ES-I3 (cell line): ENCODE measurements at regions not wholly inside any gene's neighbourhood (a gene's known extent, or its start where the extent isn't known, plus 50 kb on each side); places are given as distances from the start of the nearest gene placed in this dataset.
"Not testable (repeated sequence)": the region's sequence is repeated elsewhere in the genome, so short reads cannot be mapped to it uniquely, and the experiment has no call there.

Experiments used
- H3K36me3 ChIP-seq: 2 replicates; pipeline ENCODE4 v1.6.1; 2013; ENCODE audit warnings: mild to moderate bottlenecking, low read length, control low read depth, moderate library complexity; ENCODE audit not compliant: insufficient read depth
- H3K4me1 ChIP-seq: 2 replicates; pipeline ENCODE4 v1.6.1; 2013; ENCODE audit warnings: mild to moderate bottlenecking, control low read depth, low read length; ENCODE audit not compliant: insufficient read depth
- H3K9ac ChIP-seq: 2 replicates; pipeline ENCODE4 v1.6.1; 2013; ENCODE audit warnings: low read depth, mild to moderate bottlenecking, low read length, moderate library complexity
- H3K9me3 ChIP-seq: 2 replicates; pipeline ENCODE4 v1.6.1; 2013; ENCODE audit warnings: mild to moderate bottlenecking, low read length, moderate library complexity; ENCODE audit not compliant: control insufficient read depth, insufficient read depth

DNA sequence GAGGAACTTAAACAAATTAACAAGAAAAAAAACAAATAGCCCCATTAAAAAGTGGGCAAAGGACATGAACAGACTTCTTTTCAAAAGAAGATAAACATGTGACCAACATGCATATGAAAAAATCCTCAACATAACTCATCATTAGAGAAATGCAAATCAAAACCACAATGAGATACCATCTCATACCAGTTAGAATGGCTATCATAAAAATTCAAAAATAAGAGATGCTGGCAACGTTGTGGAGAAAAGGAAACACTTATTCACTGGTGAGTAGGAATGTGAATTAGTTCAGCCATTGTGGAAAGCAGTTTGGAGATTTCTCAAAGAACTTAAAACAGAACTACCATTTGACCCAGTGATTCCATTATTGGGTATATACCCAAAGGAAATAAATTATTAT lies 189.1 kb upstream of the TMEM106B start:
- not testable (repeated sequence) for H3K9me3 ChIP-seq, H3K9ac ChIP-seq, H3K4me1 ChIP-seq, H3K36me3 ChIP-seq

DNA sequence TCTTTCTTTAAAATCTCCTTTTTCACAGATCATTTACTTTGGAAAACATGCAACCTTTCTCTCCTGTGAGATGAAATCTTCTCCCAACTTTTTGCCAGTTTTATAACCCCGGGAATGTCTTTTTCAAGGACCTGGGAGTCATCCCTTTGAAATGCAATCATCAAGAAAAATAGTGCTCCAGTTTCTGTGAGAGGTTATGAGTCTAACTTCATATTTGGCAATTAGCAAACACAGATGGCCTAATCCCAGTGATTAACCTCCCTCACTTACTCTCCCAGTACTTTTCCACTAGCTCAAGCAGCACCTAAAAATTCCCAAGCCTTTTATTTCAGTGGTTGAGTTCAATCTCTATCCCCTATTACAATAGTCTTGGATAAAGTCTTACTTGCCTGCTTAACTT lies 185.8 kb upstream of the TMEM106B start:
- H3K9ac ChIP-seq = no peak overlapping the region
- no peaks in the 10 kb centered on the region for H3K9me3 ChIP-seq
- H3K36me3 ChIP-seq = no peaks in the 10 kb centered on the region
- peaks cover 6% of the 10 kb centered on the region for H3K4me1 ChIP-seq

DNA sequence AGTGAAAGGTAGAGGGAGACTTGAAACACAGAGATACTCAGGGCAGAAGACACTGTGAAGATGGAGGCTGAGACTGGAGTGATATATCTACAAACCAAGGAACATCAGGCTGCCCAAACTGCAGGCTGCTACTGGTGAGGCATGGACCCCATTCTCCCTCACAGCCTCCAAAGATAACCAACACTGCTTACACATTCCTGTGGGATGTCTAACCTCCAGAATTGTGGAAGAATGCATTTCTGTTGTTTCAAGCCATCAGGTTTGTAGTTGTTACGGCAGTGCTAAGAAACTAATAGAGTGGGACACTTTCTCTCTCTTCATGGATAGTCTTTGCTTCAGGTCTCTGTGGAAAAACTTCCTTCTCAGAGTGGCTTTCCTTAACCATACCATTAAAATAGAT lies 182.6 kb upstream of the TMEM106B start:
- Histone ChIP-seq H3K36me3 (no peaks in the 10 kb centered on the region), H3K9ac (no peak overlapping the region), H3K9me3 (no peaks in the 10 kb centered on the region), H3K4me1 (peaks cover 26% of the 10 kb centered on the region)

DNA sequence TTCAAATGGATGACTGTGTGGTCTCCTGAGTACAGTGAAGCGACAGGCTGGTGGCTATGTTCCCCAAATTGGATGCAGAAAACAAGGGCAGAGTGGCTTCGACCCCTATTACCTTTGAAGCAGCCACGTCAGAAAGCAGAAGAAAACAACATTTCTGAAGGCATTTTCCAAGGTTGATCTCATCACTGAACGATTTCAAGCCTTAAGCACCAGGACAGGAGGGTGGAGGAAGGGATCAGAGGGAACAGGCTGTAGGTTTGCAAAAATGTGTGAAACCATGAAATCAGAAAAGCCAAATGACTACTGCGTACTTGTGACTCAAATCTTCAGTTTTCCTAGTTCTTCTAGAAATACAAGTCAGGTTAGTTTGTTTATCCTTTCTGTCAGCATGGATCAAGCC lies 181.0 kb upstream of the TMEM106B start:
- Histone ChIP-seq H3K36me3 (no peaks in the 10 kb centered on the region), H3K9ac (no peak overlapping the region), H3K9me3 (no peaks in the 10 kb centered on the region)

DNA sequence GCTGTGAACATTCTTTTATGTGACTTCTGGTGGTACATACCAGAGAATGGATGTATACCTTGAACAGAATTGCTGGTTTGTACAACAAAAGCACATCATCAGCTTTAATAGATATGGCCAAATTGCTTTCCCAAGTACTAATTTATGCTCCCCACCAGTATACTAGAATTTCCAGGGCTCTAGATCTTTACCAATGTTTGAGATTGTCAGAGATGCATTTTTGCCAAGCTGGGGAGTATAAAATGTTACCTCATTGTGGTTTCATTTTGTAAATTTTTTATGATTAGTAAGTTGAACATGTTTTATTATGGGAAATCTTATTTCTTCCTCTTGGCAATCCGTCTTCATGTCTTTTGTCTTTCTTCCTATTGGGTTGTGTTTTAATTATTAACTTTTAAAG lies 179.9 kb upstream of the TMEM106B start:
- H3K36me3 ChIP-seq = no peaks in the 10 kb centered on the region
- no peaks in the 10 kb centered on the region for H3K9me3 ChIP-seq
- peaks cover 26% of the 10 kb centered on the region for H3K4me1 ChIP-seq
- no peak overlapping the region for H3K9ac ChIP-seq

More for the DNA sequence above, 181.0 kb upstream of the TMEM106B start:
- H3K4me1 ChIP-seq = peaks cover 26% of the 10 kb centered on the region

DNA sequence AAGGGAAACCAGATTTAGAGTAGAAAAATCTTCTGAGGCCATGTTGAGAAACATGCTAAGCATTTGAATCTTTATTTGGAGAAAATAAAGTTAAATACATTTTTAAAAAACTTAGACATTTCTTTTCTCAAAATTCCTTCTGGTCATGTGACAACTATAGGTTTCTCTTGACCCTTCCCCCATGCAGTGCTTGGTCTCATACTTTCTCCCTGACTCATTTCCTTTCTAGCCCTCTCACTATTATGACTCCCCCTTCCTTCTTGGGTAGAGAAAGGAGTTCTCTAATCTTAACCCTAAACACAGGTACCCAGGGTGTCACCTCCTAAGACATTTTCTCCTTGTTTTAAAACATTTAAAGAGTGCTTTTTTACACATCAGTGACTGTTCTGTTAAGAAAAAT lies 179.5 kb upstream of the TMEM106B start:
- Histone ChIP-seq H3K9ac (no peak overlapping the region), H3K4me1 (peaks cover 26% of the 10 kb centered on the region), H3K36me3 (no peaks in the 10 kb centered on the region), H3K9me3 (no peaks in the 10 kb centered on the region)

DNA sequence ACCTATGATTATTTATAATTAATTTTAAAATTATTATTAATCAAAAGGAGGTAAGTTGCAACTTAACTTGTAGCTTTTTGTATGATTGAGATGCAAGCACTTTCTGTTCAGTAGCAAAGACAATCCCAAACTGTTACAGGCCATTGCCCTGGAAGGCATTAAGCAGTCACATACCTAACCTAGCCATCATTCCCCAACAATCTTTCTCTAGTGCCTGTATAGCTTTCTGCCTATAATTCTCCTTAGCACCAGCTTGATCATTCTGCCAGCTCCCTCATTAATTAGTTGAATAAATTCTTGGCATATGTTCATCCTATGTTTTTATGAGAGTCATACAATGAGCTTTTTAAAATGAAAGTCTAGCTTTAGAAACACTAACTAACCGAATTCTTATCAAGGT lies 178.9 kb upstream of the TMEM106B start:
- Histone ChIP-seq H3K4me1 (peaks cover 26% of the 10 kb centered on the region), H3K9me3 (no peaks in the 10 kb centered on the region), H3K9ac (no peak overlapping the region), H3K36me3 (no peaks in the 10 kb centered on the region)

DNA sequence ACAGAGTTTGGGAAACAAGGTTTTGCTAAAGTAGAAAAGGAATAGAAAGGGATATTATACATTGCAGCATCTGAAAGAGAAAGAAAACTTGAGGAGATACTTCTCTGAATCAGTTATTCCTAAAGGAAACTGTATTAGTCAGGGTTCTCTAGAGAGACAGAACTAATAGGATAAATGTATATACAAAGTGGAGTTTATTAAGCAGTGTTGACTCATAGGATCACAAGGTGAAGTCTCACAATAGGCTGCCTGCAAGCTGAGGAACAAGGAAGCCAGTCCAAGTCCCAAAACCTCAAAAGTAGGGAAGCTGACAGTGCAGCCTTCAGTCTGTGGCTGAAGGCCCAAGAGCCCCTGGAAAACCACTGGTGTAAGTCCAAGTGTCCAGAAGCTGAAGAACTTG lies 167.6 kb upstream of the TMEM106B start:
- H3K9ac ChIP-seq, H3K36me3 ChIP-seq, H3K9me3 ChIP-seq, H3K4me1 ChIP-seq: not testable (repeated sequence)

DNA sequence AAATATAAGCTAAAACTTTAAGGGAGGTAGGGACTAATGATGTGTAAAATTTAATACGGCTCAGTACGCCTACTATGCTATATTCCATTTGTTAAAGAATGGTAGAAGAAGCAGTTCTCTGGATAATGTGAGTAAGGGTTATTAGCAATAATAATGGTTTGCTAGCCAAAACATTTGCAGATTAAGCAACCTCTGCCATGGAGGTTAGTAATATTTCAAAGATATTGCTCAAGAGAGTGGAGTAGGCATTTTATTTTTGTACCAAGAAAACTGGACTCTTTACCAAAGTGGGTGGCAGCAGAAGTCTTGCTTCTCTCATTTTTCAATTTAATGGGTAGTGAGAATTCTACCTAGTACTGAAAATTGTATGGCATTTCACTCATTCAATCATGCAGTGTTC lies 158.9 kb upstream of the TMEM106B start:
- H3K9me3 ChIP-seq = peaks cover 20% of the 10 kb centered on the region; the same call in 1 of the 2 replicates
- H3K36me3 ChIP-seq = no peaks in the 10 kb centered on the region; the same call in 1 of the 2 replicates
- peaks cover 3% of the 10 kb centered on the region; the same call in 1 of the 2 replicates for H3K4me1 ChIP-seq
- no peak overlapping the region for H3K9ac ChIP-seq

DNA sequence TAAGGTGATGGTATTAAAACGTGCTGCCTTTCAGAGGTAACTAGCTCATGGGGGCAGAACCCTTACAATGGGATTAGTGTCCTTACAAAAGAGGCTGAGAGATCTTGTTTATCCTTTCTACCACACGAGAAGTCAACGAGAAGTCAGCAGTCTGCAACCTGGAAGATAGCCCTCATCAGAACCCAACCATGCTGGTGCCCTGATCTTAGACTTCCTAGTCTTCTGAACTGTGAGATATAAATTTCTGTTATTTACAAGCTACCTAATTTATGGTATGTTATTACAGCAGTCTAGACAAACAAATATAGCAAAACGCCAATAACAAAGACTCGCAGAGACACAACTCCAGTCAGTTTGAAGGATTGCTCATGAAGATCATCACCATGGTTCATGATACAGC lies 157.5 kb upstream of the TMEM106B start:
- peaks cover 21% of the 10 kb centered on the region; the same call in 1 of the 2 replicates for H3K9me3 ChIP-seq

DNA sequence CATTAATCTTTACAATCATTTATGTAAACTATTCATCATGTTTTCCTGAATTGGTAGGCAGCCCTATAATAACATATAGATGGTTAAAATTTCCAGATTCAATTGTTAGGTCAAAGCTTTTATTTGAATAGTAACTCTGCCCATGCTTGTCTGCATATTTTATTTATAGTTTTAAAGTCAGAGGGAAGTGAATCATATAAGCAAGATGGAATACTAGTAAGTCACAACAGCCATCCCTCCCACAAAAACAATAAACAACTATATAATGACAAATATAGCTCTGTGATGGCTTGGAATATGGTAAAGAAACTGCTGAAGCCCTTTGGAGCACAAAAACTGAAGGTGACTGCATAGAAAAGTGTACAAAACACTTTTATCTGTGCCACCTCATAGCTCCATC lies 156.3 kb upstream of the TMEM106B start:
- Histone ChIP-seq H3K4me1 (no peaks in the 10 kb centered on the region), H3K9ac (no peak overlapping the region), H3K36me3 (no peaks in the 10 kb centered on the region; the same call in 1 of the 2 replicates), H3K9me3 (peaks cover 21% of the 10 kb centered on the region; the same call in 1 of the 2 replicates)

More for the DNA sequence above, 157.5 kb upstream of the TMEM106B start:
- Histone ChIP-seq H3K4me1 (no peaks in the 10 kb centered on the region), H3K9ac (no peak overlapping the region), H3K36me3 (no peaks in the 10 kb centered on the region; the same call in 1 of the 2 replicates)

DNA sequence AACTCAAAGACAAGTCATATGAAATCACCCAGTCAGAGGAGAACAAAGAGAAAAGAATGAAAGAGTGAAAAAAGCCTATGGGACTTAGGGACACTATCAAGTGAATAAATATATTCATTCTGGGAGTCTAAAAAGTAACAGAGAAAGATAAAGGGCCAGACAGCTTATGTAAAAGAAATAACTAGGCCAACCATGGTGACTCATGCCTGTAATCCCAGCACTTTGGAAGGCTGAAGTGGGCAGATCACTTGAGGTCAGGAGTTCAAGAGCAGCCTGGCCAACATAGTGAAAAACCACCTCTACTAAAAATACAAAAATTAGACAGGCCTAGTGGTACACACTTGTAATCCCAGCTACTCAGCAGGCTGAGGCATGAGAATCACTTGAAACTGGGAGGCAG lies 154.7 kb upstream of the TMEM106B start:
- Histone ChIP-seq H3K4me1 (no peaks in the 10 kb centered on the region), H3K36me3 (no peaks in the 10 kb centered on the region; the same call in 1 of the 2 replicates), H3K9ac (no peak overlapping the region), H3K9me3 (peaks cover 21% of the 10 kb centered on the region; the same call in 1 of the 2 replicates)

DNA sequence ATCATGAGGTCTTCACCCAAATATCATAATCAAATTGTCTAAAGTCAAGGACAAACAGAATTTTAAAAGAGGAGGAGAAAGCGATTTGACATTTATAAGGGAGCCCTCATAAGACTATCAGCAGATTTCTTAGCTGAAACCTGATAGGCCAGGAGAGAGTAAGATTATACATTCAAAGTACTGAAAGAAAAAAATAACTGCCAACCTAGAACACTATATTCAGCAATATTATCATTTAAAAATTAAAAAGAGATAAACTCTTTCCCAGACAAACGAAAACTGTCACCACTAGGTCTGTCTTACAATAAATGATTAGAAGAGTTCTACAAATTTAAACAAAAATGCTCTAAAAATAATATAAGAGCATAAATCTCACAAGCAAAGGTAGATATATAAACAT lies 154.1 kb upstream of the TMEM106B start:
- no peaks in the 10 kb centered on the region; the same call in 1 of the 2 replicates for H3K36me3 ChIP-seq
- H3K9me3 ChIP-seq = peaks cover 20% of the 10 kb centered on the region; the same call in 1 of the 2 replicates
- no peaks in the 10 kb centered on the region for H3K4me1 ChIP-seq
- no peak overlapping the region for H3K9ac ChIP-seq

DNA sequence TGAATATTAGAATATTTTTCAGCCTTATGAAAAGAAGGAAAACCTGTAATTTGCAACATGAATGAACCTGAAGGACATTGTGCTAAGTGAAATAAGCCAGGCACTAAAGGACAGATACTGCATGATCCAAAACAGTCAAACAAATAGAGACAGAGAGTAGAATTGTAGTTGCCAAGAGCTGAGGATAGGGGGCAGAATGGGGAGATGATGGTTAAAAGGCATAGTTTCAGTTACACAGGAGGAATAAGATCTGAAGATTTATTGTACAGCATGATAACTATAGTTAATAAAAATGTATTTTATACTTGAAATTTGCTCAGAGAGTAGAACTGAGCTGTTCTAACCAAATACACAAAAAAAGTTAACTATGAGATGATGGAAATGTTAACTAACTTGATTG lies 149.0 kb upstream of the TMEM106B start:
- 0 out of 2 replicates have a peak, but pooled peaks cover 2% of the 10 kb centered on the region for H3K9me3 ChIP-seq
- no peak overlapping the region for H3K9ac ChIP-seq
- no peaks in the 10 kb centered on the region for H3K36me3 ChIP-seq
- H3K4me1 ChIP-seq = peaks cover 20% of the 10 kb centered on the region

DNA sequence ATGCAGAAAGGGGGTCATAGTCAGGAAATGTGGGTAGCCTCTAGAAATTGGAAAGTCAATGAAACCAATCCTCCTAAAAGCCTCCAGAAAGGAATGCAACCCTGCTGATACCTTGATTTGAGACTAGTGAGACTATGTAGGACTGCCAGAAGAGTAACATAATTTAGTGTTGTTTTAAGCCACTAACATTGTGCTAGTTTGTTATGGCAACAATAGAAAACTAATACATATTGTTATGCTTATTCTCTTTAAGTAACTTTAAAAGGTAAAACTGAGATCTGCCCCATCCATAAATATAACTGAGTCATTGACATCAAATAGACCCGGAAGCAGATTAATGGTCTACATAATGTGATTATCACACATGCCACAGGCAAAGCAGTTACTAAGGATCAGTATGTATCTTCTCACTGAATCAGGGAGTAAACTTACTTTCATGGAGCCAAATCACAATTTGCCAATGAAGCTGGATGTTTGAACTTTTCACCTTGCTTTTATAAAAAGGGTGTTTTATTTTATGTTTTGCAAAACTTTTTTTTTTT lies 146.4 kb upstream of the TMEM106B start:
- H3K4me1 ChIP-seq = peaks cover 34% of the 10 kb centered on the region
- no peaks in the 10 kb centered on the region for H3K36me3 ChIP-seq
- no peak overlapping the region for H3K9ac ChIP-seq
- no peaks in the 10 kb centered on the region for H3K9me3 ChIP-seq
